HepG2 (cell line): ENCODE measurements at regions not wholly inside any gene's neighbourhood (a gene's known extent, or its start where the extent isn't known, plus 50 kb on each side); places are given as distances from the start of the nearest gene placed in this dataset.

ENCODE experiments used
- ATAC-seq: fragments of 200-7000 bp; cut with Tn5 transposase; 3 replicates; pipeline ENCODE4 v1.9.1; 2020; ENCODE audit warnings: mild to moderate bottlenecking, moderate library complexity
- BruUV-seq: library from RNA; stranded (reverse); fragments of 400-500 nt; replicated peaks from 2 replicates; lab custom pipeline; 2021; lab: Mats Ljungman, UMichigan
- CTCF ChIA-PET: fragments of 300-600 bp; formaldehyde crosslinking; extraction: SDS; loops from one replicate; lab custom pipeline; 2021; ENCODE audit warnings: low total read pairs, inconsistent platforms, low intra/inter-chr PET ratio; lab: Yijun Ruan, JAX
- POLR2A ChIA-PET: fragments of 350-600 bp; sonication (Branson Sonifier 250); formaldehyde crosslinking; loops from one replicate; lab custom pipeline; 2020; ENCODE audit warnings: antibody characterized with exemption, inconsistent platforms; lab: Yijun Ruan, JAX
- DNase-seq: peaks from one replicate; pipeline ENCODE4 v3.0.0-alpha.2; 2015; ENCODE audit warnings: low spot score
- FAIRE-seq: peaks from 3 replicates; lab custom pipeline; 2011; peaks lifted over from hg19 to GRCh38; lab: Jason Lieb, UNC
- H2AFZ ChIP-seq: one replicate; pipeline ENCODE4 v1.6.1; 2011; ENCODE audit warnings: low read length, inconsistent platforms
- H3K27ac ChIP-seq: fragments of 300-600 bp; 3 replicates; pipeline ENCODE4 v1.8.0; 2011; ENCODE audit warnings: mixed run types, mild to moderate bottlenecking, mixed read lengths, low read length, inconsistent platforms; ENCODE audit not compliant: insufficient read depth; ENCODE audit errors: extremely low read length
- H3K27me3 ChIP-seq, 2 experiments: fragments of 200-600 bp in 1 of 2; 2 replicates in 1 of 2; 3 replicates in 1 of 2; pipeline versions ENCODE4 v1.6.0 to v1.8.0; 2011; ENCODE audit warnings: low read length in 2 of 2, mild to moderate bottlenecking in 2 of 2, moderate library complexity in 2 of 2, inconsistent platforms in 1 of 2; ENCODE audit not compliant: insufficient read depth in 2 of 2, control insufficient read depth in 1 of 2
- H3K36me3 ChIP-seq, 2 experiments: fragments of 200-600 bp in 1 of 2; replicated peaks in 1 of 2; 2 replicates in 1 of 2; 3 replicates in 1 of 2; pipeline versions ENCODE4 v1.5.1 to v1.8.0; 2011; ENCODE audit warnings: low read length in 2 of 2, inconsistent platforms in 1 of 2; ENCODE audit not compliant: insufficient read depth in 2 of 2, control insufficient read depth in 1 of 2
- H3K4me1 ChIP-seq: 2 replicates; pipeline ENCODE4 v1.5.1; 2012; ENCODE audit warnings: low read length, inconsistent platforms; ENCODE audit not compliant: insufficient read depth
- H3K4me2 ChIP-seq: 2 replicates; pipeline ENCODE4 v1.6.0; 2011; ENCODE audit warnings: low read depth, low read length, inconsistent platforms
- H3K4me3 ChIP-seq, 3 experiments: fragments of 200-600 bp in 1 of 3; sonication (generic), shearing (Covaris generic) in 1 of 3; replicated peaks in 1 of 3; 2 replicates each; pipeline ENCODE4 v1.5.1; 2011 to 2016; ENCODE audit warnings: low read length in 3 of 3, inconsistent platforms in 2 of 3, low read depth in 2 of 3, mild to moderate bottlenecking in 2 of 3, control low read depth in 1 of 3, mixed read lengths in 1 of 3; ENCODE audit not compliant: insufficient read depth in 1 of 3
- H3K79me2 ChIP-seq: one replicate; pipeline ENCODE4 v1.6.1; 2011; ENCODE audit warnings: low read length, inconsistent platforms; ENCODE audit not compliant: insufficient read depth
- H3K9ac ChIP-seq: 2 replicates; pipeline ENCODE4 v1.6.0; 2011; ENCODE audit warnings: mild to moderate bottlenecking, low read depth, low read length, inconsistent platforms; ENCODE audit not compliant: insufficient read depth
- H3K9me3 ChIP-seq: 2 replicates; pipeline ENCODE4 v1.5.1; 2012; ENCODE audit warnings: mild to moderate bottlenecking, low read length
- H4K20me1 ChIP-seq: 2 replicates; pipeline ENCODE4 v1.6.0; 2011; ENCODE audit warnings: inconsistent platforms, mild to moderate bottlenecking, low read length, moderate library complexity; ENCODE audit not compliant: insufficient read depth
- CEBPB ChIP-seq: IDR thresholded peaks from 2 replicates; pipeline ENCODE4 v1.6.1; 2011; ENCODE audit warnings: low read depth, low read length, improper control_type of control experiment, borderline replicate concordance
- GABPA ChIP-seq, 2 experiments: IDR thresholded peaks; 2 replicates each; pipeline ENCODE4 v1.6.1; 2011 to 2016; ENCODE audit warnings: low read depth in 2 of 2, low read length in 1 of 2, missing biosample characterization in 1 of 2, missing genetic modification characterization in 1 of 2
- SMC3 ChIP-seq: IDR thresholded peaks from 2 replicates; pipeline ENCODE4 v1.6.1; 2011; ENCODE audit warnings: low read length, improper control_type of control experiment
- SRY ChIP-seq: sonication (generic); formaldehyde crosslinking; IDR thresholded peaks from 2 replicates; pipeline ENCODE4 v1.8.0; 2022; ENCODE audit warnings: mild to moderate bottlenecking, missing genetic modification reagents
- TAF1 ChIP-seq: sonication (generic); formaldehyde crosslinking; IDR thresholded peaks from 2 replicates; pipeline ENCODE4 v1.4.0; 2020; ENCODE audit warnings: missing genetic modification reagents
- TCF7L2 ChIP-seq: IDR thresholded peaks from 2 replicates; pipeline ENCODE4 v1.6.1; 2011; ENCODE audit warnings: mild to moderate bottlenecking, low read depth, low read length, moderate library complexity
- ZIK1 ChIP-seq: sonication (generic); formaldehyde crosslinking; IDR thresholded peaks from 2 replicates; pipeline ENCODE4 v1.5.0; 2020; ENCODE audit warnings: mild to moderate bottlenecking, low read depth, missing genetic modification reagents, borderline replicate concordance
- ZSCAN22 ChIP-seq: sonication (generic); formaldehyde crosslinking; IDR thresholded peaks from 2 replicates; pipeline ENCODE4 v1.4.0; 2020; ENCODE audit warnings: mild to moderate bottlenecking, missing genetic modification reagents
- WGBS: methylation state at CpG from one replicate; pipeline ENCODE4 v1.1.6; 2017; ENCODE audit warnings: low lambda C conversion rate; 5-methylcytosine and 5-hydroxymethylcytosine counted together
- in situ Hi-C: cut with HindIII; loops from 2 replicates; pipeline ENCODE4 v1.10.0; 2017; ENCODE audit warnings: low pct_unique_long_range_greater_than_20kb; ENCODE audit not compliant: extremely low pct_ligation_motif_present
- intact Hi-C: fragments of 100-400 bp; cut with micrococcal nuclease; formaldehyde crosslinking; loops from one replicate; pipeline ENCODE4 v1.10.0; 2022; ENCODE audit not compliant: unreplicated experiment

GRCh38 chr12:114783089-114783618, 99.2 kb upstream of the TBX3 start:
- no peaks in the 10 kb centered on the region for H3K79me2 ChIP-seq
- no peak for FAIRE-seq
- H2AFZ ChIP-seq = no peak overlapping the region
- in situ Hi-C loops = no loop called here
- POLR2A ChIA-PET = interaction anchor here (1.6 kb wide), 1 partner anchor 99 kb away, joined by 5 read pairs; the partner anchor contains the start of gene TBX3
- no peaks in the 10 kb centered on the region for H3K27me3 ChIP-seq
- TF ChIP-seq ZIK1 (CRISPR knock-in tag) (no peak), CEBPB (no peak)
- TF ChIP-seq, all 625 proteins: peak for 0
- H3K9me3 ChIP-seq = no peaks in the 10 kb centered on the region
- intact Hi-C loops = no loop called here
- CTCF ChIA-PET = no interaction called here
- H4K20me1 ChIP-seq = no peaks in the 10 kb centered on the region
- H3K4me3 ChIP-seq = no peak overlapping the region
- ATAC-seq (no peak), DNase-seq (no peak)
- no peak overlapping the region for H3K4me2 ChIP-seq
- 66% methylated on average over 7 of the region's 8 CpGs for WGBS
- peaks cover 18% of the 10 kb centered on the region for H3K4me1 ChIP-seq
- H3K27ac ChIP-seq = no peak overlapping the region
- no TSS peak for BruUV-seq
- H3K9ac ChIP-seq = no peak overlapping the region
- H3K36me3 ChIP-seq = no peaks in the 10 kb centered on the region

GRCh38 chr12:114780746-114781399, 96.9 kb upstream of the TBX3 start:
- CTCF ChIA-PET = no interaction called here
- WGBS = 93% methylated on average over 5 of the region's 5 CpGs
- H3K79me2 ChIP-seq = no peaks in the 10 kb centered on the region
- H3K4me1 ChIP-seq = peaks cover 18% of the 10 kb centered on the region
- no peak overlapping the region for H3K27ac ChIP-seq
- no peak overlapping the region for H3K4me3 ChIP-seq
- POLR2A ChIA-PET = no interaction called here
- no peaks in the 10 kb centered on the region for H3K27me3 ChIP-seq
- H3K9ac ChIP-seq = no peak overlapping the region
- ATAC-seq (no peak), DNase-seq (no peak), FAIRE-seq (no peak)
- H3K4me2 ChIP-seq = no peak overlapping the region
- H4K20me1 ChIP-seq = no peaks in the 10 kb centered on the region
- intact Hi-C loops (no loop called here), in situ Hi-C loops (no loop called here)
- no peaks in the 10 kb centered on the region for H3K9me3 ChIP-seq
- no peak overlapping the region for H2AFZ ChIP-seq
- TF ChIP-seq ZSCAN22 (CRISPR knock-in tag) (no peak), SRY (no peak), GABPA (IDR thresholded peaks at IDR 0.05; ENCODE audit: low read depth, low read length) (no peak), GABPA (CRISPR knock-in tag; IDR thresholded peaks at IDR 0.05; ENCODE audit: low read depth) (no peak), TCF7L2 (no peak), SMC3 (no peak), TAF1 (CRISPR knock-in tag) (no peak)
- BruUV-seq = no TSS peak
- no peaks in the 10 kb centered on the region for H3K36me3 ChIP-seq
